ENCODE measurements at regions not wholly inside any gene's neighbourhood (a gene's known extent, or its start where the extent isn't known, plus 50 kb on each side); places are given as distances from the start of the nearest gene placed in this dataset.
"Not testable (repeated sequence)": the region's sequence is repeated elsewhere in the genome, so short reads cannot be mapped to it uniquely, and the experiment has no call there.

DNA sequence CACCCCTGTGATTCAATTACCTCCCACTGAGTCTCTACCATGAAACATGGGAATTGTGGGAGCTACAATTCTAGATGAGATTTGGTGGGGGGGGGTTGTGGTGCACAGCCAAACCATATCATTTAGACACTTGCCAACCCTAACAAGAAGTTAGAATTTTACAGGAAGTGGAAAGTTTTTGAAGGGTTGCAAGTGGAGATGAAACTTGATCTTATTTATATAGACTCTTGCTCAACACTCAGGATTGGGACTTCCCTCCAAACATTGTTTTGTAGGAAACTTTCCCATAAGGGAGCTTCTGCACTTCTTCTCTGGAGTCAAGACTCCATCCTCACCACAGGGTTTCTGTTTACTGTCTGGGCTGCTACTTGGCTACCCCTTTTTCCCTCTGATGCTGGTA is 266.7 kb upstream of the CDH11 start:
- no peak for DNase-seq (ENCODE audit: low read depth in 4 of 4, low spot score in 3 of 4)

DNA sequence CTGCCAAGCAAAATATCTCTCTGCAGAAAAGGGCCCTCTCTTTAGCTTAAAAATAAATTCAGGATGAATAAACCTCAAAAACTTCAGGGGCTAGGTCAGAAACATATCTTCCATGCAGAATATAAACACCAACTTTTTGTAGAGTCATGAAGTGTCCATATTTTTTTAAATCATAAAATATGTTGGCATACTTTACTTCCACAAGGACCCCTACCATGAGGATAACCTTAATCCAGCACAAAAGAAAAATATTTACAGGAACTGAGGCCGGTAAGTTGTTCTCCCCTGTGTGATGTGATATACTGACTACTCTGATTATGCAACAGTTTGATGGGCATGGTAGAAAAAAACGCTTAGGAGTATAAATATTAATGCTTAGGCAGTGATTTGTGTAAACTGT is 264.8 kb upstream of the CDH11 start:
- no peak for DNase-seq (ENCODE audit: low read depth in 4 of 4, low spot score in 3 of 4)

DNA sequence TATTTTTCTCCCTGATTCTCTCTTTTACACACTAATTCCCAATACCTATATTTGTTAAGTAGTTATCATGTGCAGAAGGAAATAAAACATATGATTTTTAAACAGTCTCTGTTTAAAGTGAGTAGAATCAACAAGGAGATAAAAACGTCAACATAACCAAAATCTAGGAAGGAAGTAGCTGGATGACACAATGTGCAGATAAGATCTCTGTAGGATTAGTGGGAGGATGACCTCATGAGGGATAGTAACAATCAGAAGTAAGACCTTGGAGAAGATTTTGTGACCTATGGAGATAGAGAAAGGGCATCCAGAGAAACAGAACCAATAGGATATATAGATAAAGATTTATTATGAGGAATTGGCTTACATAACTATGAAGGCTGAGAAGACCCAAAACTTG is 262.6 kb upstream of the CDH11 start:
- DNase-seq (ENCODE audit: low read depth in 4 of 4, low spot score in 3 of 4) = no peak

DNA sequence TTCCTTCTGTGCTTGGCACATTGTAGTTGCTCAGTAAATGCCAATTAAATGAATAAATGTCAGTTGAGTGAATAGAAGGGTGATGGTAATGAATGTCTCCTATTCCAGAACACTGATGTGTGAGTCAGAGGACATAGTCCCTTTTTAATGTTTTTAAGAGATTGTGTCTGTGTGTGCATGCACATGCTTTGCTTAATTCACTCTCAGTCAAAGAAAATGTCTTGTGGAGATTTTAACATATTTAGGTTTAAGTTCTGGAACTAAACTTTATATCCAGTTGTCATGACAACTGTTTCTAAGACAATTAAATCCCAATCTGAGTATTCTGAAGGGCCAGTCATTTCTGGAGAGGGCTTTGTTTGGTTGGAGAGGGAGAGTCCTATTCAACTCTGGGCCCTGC is 255.3 kb upstream of the CDH11 start:
- DNase-seq (ENCODE audit: low read depth in 4 of 4, low spot score in 3 of 4) = no peak

DNA sequence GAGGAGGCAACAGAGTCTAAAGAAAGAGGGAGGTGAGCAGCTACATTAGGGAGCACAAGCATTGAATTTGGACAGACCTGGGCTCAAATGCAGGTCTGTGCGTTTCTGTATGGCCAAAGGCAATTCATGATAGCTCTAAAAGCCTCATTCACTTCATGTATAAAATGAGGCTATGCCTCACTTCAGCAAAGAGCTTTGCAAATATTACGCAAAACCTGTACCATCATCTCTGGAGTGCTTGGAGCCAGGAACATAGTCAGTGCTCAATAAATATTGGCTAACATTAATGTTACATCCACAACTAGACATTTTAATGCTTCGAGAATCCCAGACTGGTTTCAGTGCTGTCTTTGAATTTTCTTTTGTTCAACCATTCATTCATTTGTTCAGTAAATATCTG is 254.7 kb upstream of the CDH11 start:
- DNase-seq (ENCODE audit: low read depth in 4 of 4, low spot score in 3 of 4) = no peak

DNA sequence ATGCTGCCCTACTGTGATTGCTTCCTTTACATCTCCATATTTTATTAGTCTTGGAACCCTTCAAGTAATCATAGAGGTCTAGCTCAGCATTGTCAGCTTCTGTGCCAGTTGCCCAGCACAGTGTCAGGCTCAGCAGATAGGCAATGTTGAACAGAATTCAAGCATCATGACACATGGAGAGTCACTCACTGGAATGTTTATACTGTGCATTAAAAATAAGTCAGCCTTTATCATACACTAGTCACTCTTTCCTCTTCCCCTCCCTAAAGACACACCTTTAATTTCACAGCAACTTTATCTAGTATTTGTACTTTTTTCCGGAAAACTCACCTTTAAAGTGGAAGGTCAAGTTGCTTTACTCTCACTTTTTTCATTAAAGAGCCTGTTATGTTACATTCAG is 253.8 kb upstream of the CDH11 start:
- DNase-seq (ENCODE audit: low read depth in 4 of 4, low spot score in 3 of 4) = no peak

DNA sequence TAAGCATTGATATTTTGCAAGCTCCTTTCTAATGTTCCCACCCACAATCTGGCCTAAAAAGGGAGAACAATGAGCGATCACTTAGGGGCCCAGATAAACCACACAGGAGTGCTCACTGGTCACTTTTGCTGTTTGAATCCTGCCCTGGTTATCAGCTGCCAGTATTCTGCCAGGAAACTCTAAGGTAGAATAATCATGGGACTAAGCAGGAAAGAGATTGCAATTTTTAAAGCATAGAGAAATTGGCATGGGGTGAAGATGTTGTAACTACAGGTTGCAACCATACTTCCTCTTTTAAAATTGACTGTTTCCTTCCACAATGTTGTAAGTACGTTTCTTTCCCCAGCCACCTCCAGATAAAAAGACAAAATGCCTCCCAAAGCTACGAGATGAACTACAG is 251.2 kb upstream of the CDH11 start:
- DNase-seq (ENCODE audit: low read depth in 4 of 4, low spot score in 3 of 4) = no peak

DNA sequence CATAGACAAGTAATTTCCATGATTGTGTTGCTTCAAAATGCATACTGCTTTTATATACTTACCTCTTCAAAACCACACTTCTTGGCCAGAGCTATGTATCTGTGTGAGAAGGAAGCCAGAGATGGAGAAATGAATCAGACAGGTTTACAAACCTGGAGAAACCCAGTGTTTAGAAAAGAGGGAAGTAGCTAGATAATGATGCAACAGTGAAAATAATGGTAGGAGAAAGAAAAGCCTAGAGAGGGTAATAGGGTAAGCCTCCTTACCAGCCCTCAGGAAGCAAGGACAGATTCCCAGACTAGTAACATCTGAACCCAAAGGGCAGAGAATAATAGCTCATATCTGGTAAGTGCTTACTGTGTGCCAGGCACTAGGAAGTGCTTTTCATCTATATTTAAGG is 250.3 kb upstream of the CDH11 start:
- DNase-seq (ENCODE audit: low read depth in 4 of 4, low spot score in 3 of 4) = no peak

DNA sequence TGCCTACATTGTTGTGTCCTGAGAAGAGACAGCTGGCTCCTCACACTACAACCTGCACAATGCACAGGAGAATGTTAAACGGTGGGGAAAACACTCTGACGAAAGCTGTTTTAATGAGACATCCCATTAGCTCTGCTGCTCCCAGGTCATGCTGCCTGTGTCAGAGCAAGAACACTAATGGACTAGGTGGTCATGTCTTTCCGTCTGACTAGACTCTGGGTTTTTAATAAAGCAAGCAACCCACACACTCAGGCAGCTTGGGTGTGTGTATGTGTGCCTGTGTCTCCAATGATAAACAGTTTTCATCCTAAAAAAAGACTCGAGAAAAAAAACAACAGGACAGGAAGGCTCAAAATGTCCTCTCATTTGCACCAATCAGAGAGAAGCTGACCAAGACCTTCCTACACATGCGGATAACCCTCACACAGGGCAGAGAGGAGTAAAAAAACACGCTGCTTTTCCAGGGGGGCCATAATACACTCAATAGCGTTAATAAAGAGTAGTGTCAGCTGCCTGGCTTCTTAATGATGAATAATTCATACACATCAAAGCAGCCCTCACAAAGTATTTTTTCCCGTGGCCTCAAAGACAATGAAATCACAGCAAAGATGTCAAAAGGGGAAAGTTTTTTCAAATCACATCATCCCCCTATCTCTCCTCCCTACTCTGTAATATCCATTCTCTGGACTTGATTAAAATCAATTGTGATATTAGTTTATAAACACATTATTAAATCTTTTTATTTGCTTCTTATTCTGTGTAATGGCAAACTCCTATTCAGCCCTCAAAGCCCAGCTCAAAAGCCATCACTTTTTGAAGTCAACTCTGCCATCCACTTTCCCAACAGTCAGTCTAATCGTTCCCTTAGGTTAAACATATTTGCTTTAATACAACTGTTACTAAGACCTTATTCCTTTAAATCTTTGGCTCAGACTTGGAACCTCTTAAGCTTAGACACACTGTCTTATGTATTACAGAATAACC is 244.2 kb upstream of the CDH11 start:
- DNase-seq (ENCODE audit: low read depth in 4 of 4, low spot score in 3 of 4) = no peak

DNA sequence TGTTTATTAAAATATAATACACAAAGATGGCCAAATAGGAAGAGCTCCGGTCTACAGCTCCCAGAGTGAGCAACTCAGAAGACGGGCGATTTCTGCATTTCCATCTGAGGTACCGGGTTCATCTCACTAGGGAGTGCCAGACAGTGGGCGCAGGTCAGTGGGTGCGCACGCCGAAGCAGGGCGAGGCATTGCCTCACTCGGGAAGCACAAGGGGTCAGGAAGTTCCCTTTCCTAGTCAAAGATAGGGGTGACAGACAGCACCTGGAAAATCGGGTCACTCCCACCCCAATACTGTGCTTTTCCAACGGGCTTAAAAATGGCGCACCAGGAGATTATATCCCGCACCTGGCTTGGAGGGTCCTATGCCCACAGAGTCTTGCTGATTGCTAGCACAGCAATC is 234.9 kb upstream of the CDH11 start:
- not testable (repeated sequence) for DNase-seq (ENCODE audit: low read depth in 4 of 4, low spot score in 3 of 4)

DNA sequence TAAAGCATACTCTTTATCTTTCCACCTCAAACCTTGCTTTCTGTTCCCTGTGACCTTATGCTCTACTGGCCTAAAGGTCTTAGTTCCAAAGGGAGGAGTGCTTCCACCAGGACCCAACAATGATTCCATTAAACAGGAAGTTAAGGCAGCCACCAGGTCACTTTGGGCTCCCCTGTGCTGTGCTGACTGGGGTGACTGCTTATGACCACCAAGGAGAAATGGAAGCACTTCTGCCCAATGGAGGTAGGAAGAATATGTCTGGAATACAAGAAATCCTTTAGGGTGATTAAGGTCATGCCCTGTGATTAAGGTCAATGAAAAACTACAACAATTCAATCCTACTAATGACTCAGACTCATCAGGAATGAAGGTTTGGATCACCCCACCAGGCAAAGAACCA is 233.8 kb upstream of the CDH11 start:
- DNase-seq (ENCODE audit: low read depth in 4 of 4, low spot score in 3 of 4) = no peak

DNA sequence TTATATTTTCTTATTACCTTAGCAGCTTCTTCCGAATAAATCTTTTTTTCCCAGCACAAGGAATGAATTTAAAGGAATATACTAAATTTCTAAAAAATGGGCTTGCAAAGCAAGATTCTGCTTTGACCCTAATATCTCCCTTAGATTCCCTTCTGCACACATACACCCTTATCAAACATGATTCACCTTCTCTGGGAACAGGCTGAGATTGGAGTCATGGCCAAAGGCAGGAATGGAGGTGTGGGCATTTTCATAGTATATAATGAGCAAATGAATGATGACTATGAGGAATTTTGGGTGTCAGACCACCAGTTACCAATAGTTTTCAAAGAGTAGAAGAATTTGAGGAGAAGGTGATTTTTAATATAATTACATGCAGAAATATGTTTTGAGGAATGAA is 231.3 kb upstream of the CDH11 start:
- DNase-seq (ENCODE audit: low read depth in 4 of 4, low spot score in 3 of 4) = no peak

DNA sequence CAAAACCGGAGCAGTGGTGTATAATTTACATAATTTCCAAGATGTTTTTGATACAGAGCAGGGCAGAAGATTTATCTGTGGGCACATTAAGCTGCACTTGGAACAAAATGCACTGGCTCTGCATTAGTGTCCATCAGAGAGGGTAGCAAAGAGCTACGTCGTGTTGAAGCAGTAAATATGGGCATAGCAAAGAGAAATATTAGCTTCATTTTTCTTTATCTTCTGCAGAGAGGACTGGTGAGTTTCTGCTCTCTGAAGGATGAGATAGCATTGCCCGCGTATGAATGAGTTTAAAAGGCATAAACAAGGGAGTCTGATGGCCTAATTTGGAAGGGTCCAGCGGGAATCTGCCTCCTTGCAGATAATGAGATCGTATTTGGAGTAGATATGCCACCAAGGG is 227.8 kb upstream of the CDH11 start:
- DNase-seq (ENCODE audit: low read depth in 4 of 4, low spot score in 3 of 4) = no peak

DNA sequence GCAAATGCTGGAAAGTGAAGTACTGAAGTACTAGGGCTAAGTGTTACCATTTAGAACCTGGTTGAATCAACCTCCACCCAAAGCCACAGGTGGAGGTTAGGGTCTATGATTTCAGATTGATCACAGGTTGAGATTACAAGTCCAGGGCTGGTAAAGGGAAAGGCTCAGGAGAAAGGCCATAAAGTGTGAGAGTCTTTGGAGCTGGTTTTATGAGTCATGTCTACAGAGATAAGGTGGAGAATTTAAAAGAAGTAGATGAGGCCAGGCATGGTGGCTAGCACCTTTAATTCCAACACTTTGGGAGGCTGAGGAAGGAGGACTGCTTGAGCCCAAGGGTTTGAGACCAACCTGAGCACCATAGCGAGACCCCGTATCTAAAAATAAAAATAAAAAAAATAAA is 221.7 kb upstream of the CDH11 start:
- DNase-seq (ENCODE audit: low read depth in 4 of 4, low spot score in 3 of 4) = no peak

DNA sequence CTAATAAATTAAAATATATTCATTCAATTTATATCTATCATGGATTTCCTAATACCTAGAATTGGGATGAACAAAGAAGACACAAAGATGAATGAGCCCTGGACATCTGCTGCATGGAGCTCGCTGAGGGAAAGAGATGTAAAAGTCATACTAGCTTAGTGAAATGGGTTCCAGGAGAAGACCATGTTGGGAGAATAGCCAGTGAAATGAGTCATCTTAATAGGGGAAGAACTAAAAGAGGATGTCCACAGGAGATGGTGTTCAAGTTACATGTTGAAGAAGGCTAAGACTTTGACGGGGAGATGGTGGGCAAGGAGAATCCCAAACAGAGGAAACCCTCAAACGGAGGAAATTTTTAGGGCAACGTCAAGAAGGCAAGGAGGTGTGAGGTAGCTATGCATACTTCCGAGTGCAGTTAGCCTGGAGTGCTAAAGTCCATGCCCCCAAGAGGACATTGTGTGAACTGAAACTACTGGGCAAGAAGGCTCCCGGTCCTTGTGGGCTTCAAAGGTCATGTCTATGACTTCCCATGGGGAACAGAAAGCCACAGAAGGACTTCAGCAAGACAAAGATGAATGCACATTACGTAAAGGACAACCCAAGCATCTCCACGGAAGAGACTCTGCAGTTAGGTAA is 220.5 kb upstream of the CDH11 start:
- no peak for DNase-seq (ENCODE audit: low read depth in 4 of 4, low spot score in 3 of 4)

DNA sequence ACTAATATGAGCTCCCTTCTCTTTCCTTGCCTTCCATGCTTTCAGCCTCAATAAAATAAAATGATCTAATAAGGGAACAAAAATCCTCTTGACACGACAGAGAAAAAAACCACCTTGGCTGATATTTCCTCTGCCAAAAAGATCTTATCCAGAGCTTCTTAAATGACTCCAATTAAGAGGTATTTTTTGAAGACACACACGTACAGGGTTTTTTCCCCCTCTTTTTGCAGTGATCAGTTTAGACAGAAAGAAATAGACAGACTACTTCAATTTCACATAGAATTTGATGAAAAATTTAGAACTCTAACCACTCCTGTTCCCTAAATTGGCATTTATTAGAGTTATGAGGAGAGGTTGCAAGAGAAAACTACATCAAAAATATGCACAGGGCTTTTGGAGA is 217.2 kb upstream of the CDH11 start:
- DNase-seq (ENCODE audit: low read depth in 4 of 4, low spot score in 3 of 4) = no peak

DNA sequence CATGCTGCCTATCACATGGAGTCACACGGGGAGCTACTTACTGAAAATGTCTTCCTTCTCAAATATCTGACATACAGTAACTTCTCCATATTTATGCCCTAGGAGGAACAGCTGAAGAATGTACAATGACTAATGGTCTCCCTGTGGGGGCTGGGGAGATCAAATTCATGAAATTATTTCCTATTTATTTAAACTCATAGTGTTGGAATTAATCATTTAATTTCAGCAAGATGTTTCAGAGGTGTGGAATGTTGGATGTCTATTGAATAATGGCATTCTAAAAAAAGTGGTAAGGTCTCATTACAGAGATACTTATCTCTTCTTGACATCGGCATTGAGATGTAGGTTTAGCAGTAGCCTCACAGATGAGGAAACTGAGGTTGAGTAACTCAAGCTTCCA is 214.3 kb upstream of the CDH11 start:
- no peak for DNase-seq (ENCODE audit: low read depth in 4 of 4, low spot score in 3 of 4)

DNA sequence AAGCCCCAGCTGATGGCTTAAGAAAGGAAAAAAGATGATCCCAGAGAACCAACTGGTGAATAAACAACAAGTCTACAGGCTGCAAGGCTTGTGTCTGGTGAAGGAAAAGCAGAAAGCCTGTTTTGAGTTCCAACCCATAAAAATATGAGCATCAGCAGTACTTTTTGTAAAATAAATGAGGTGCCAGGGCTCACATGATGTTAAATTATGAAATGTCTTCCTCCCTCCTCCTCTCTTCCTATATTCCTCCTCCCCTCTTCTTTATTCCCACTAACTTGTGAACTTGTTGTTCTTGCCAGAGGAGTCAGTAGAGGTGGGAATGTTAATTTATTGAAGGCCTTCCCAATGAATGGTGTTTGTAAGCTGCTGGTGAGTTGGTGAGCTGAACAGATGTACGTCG is 212.2 kb upstream of the CDH11 start:
- DNase-seq (ENCODE audit: low read depth in 4 of 4, low spot score in 3 of 4) = no peak

DNA sequence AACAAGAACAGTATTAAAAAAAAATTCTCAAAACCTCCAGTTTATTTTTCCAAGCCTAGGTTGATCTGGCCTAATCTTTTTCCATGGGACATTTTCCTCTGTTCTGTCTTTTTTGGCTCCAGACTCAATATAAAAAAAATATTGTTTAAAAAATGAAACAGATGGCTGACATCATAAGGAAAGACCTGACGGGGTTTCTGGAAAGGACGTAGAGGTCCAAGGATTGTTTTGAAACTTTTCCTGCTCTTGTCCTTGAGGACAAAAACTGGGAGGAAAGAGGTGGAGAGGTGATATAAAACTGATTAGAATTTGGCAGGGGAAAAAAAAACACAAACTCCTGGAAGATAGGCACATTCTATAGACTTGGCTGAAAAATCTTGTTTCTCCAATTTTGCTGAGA is 211.4 kb upstream of the CDH11 start:
- no peak for DNase-seq (ENCODE audit: low read depth in 4 of 4, low spot score in 3 of 4)

DNA sequence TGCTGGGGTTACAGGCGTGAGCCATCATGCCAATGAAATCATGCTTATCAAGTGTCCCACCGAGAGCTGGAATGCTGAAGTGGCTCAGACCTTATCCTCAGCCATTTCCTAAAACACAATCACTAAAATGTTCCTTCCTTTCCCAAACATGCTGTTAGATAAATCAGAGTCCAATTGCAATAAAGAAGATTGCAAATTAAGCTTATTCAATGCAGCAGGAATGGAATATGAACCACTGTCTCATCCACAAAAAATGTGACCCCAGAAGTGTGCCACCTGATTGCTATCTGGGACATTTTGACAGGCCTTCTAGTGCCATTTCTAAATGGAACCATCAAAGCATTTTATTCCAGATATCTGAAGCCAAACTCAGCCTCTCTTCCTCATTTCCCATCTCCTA is 205.5 kb upstream of the CDH11 start:
- no peak for DNase-seq (ENCODE audit: low read depth in 4 of 4, low spot score in 3 of 4)

DNA sequence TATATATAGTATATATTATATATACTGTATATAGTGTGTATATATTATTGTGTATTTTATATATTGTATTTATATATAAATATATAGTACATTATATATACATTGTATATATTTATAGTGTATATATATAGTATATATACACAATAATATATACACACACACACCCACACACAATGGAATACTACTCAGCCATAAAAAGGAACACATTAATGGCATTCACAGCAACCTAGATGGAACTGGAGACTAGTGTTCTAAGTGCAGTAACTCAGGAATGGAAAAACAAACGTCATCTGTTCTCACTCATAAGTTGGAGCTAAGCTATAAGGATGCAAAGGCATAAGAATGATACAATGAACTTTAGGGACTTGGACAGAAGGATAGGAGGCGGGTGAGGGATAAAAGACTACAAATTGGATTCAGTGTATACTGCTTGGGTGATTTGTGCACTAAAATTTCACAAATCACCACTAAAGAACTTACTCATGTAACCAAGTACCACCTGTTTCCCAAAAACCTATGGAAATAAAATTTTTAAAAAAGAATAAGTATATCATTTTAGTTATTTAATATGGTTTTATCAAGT is 201.9 kb upstream of the CDH11 start:
- no peak for DNase-seq (ENCODE audit: low read depth in 4 of 4, low spot score in 3 of 4)

DNA sequence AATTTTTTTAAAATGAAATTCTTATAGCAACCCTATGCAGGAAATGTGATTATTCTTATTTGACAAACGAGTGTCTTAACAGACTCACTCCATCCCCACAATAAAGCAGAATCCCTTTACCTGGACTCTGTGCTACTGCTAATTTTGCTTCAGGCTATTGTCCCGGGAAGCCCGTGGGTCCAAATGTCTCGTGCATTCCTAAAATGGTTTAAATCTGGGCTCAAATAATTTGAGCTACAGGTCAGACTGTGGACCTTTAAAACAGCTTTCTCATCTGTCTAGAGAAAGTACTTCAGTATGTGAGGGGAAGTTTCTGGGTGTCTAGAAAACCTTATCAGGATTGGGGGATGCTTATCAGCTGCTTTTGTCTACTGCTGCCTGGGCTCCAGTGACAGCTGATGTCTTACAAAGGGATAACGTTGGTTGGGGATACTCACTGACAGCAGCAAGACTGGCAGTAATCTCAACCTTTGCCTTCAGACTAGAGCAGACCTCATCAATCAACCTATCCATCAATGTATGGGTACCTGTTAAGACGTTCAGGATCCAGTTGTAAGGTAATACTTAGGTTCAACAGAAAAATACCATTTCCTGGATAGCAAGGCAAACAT is 197.9 kb upstream of the CDH11 start:
- no peak for DNase-seq (ENCODE audit: low read depth in 4 of 4, low spot score in 3 of 4)
